ENCODE measurements at regions not wholly inside any gene's neighbourhood (a gene's known extent, or its start where the extent isn't known, plus 50 kb on each side); places are given as distances from the start of the nearest gene placed in this dataset.

GRCh38 chr11:96894587-96894986 is 504.8 kb downstream of the JRKL start:
- no peak for DNase-seq (ENCODE audit: low spot score)

GRCh38 chr11:96899971-96900370 is 510.2 kb downstream of the JRKL start:
- no peak for DNase-seq (ENCODE audit: low spot score)

GRCh38 chr11:96905143-96905542 is 515.3 kb downstream of the JRKL start:
- no peak for DNase-seq (ENCODE audit: low spot score)

- DNase-seq (ENCODE audit: low spot score): no peak
These were observed 515.9 kb downstream of the JRKL start for GRCh38 chr11:96905663-96906062.

GRCh38 chr11:96906476-96906875 is 516.7 kb downstream of the JRKL start:
- DNase-seq (ENCODE audit: low spot score): no peak

GRCh38 chr11:96925862-96926261 is 536.0 kb downstream of the JRKL start:
- DNase-seq (ENCODE audit: low spot score): no peak

- no peak for DNase-seq (ENCODE audit: low spot score)
These were observed 550.4 kb downstream of the JRKL start for GRCh38 chr11:96940227-96940626.

- no peak for DNase-seq (ENCODE audit: low spot score)
These were observed 553.0 kb downstream of the JRKL start for GRCh38 chr11:96942855-96943254.

GRCh38 chr11:96943970-96944369 is 554.2 kb downstream of the JRKL start:
- no peak for DNase-seq (ENCODE audit: low spot score)

GRCh38 chr11:96948066-96948465 is 558.3 kb downstream of the JRKL start:
- no peak for DNase-seq (ENCODE audit: low spot score)

- DNase-seq (ENCODE audit: low spot score): no peak
These were observed 559.7 kb downstream of the JRKL start for GRCh38 chr11:96949464-96949863.

GRCh38 chr11:96954587-96955242 is 564.9 kb downstream of the JRKL start:
- no peak for DNase-seq (ENCODE audit: low spot score)

- DNase-seq (ENCODE audit: low spot score): no peak
These were observed 570.7 kb downstream of the JRKL start for GRCh38 chr11:96960476-96960875.

- DNase-seq (ENCODE audit: low spot score): no peak
These were observed 571.1 kb downstream of the JRKL start for GRCh38 chr11:96960926-96961325.

- no peak for DNase-seq (ENCODE audit: low spot score)
These were observed 572.1 kb downstream of the JRKL start for GRCh38 chr11:96961931-96962330.

- no peak for DNase-seq (ENCODE audit: low spot score)
These were observed 573.6 kb downstream of the JRKL start for GRCh38 chr11:96963375-96963774.

- no peak for DNase-seq (ENCODE audit: low spot score)
These were observed 574.8 kb downstream of the JRKL start for GRCh38 chr11:96964661-96965060.

- DNase-seq (ENCODE audit: low spot score): no peak
These were observed 577.8 kb downstream of the JRKL start for GRCh38 chr11:96967616-96968015.

GRCh38 chr11:96969251-96969650 is 579.4 kb downstream of the JRKL start:
- no peak for DNase-seq (ENCODE audit: low spot score)

- DNase-seq (ENCODE audit: low spot score): no peak
These were observed 588.9 kb downstream of the JRKL start for GRCh38 chr11:96978751-96979150.

- DNase-seq (ENCODE audit: low spot score): no peak
These were observed 596.7 kb downstream of the JRKL start for GRCh38 chr11:96986516-96986915.

GRCh38 chr11:96990914-96991313 is 601.1 kb downstream of the JRKL start:
- DNase-seq (ENCODE audit: low spot score): no peak

GRCh38 chr11:97000481-97000880 is 610.7 kb downstream of the JRKL start:
- DNase-seq (ENCODE audit: low spot score): no peak

- DNase-seq (ENCODE audit: low spot score): no peak
These were observed 617.5 kb downstream of the JRKL start for GRCh38 chr11:97007283-97007682.

- no peak for DNase-seq (ENCODE audit: low spot score)
These were observed 619.8 kb downstream of the JRKL start for GRCh38 chr11:97009613-97010012.
